ENCODE measurements at regions not wholly inside any gene's neighbourhood (a gene's known extent, or its start where the extent isn't known, plus 50 kb on each side); places are given as distances from the start of the nearest gene placed in this dataset.

DNA sequence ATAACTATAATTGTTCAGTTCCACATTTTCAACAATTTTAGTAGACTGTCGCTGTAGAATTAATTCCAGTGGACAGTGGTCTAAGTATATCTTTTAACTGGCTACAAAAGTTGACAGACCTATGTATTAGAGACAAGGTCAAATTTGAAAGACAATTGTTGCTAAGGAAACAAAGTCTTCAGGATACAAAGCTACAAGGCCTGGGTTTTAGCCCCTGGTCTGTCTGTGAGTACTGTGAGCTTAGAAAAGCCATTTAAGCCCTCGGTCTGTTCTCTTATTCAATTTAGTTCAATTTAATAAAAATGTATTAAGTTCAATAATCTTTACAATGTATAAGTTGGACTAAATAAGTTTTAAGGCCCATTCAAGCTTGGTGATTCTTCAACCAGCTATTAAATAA lies 352.5 kb downstream of the HDGFL1 start:
- 70 to 96% (median 87%) methylated on average over 2 of the region's 2 CpGs for WGBS, 5 donors
- TF ChIP-seq POLR2A (IDR thresholded peaks at IDR 0.05), result no peak
- TF ChIP-seq, protein P1, sequence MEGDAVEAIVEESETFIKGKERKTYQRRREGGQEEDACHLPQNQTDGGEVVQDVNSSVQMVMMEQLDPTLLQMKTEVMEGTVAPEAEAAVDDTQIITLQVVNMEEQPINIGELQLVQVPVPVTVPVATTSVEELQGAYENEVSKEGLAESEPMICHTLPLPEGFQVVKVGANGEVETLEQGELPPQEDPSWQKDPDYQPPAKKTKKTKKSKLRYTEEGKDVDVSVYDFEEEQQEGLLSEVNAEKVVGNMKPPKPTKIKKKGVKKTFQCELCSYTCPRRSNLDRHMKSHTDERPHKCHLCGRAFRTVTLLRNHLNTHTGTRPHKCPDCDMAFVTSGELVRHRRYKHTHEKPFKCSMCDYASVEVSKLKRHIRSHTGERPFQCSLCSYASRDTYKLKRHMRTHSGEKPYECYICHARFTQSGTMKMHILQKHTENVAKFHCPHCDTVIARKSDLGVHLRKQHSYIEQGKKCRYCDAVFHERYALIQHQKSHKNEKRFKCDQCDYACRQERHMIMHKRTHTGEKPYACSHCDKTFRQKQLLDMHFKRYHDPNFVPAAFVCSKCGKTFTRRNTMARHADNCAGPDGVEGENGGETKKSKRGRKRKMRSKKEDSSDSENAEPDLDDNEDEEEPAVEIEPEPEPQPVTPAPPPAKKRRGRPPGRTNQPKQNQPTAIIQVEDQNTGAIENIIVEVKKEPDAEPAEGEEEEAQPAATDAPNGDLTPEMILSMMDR (IDR thresholded peaks at IDR 0.05), result no peak
- TF ChIP-seq EP300 (IDR thresholded peaks at IDR 0.05), result no peak
- TF ChIP-seq POLR2AphosphoS5 (IDR thresholded peaks at IDR 0.05), result no peak
- intact Hi-C loops (cut with DNase I; ENCODE audit: low total_unique reads), result no loop called here
- no peak overlapping the region for H3K27ac ChIP-seq
- DNase-seq, result no peak
- H3K4me1 ChIP-seq, result peaks cover 0 to 20% (median 4%) of the 10 kb centered on the region in 4 donors
- H3K9me3 ChIP-seq, result no peaks in the 10 kb centered on the region
- no peaks in the 10 kb centered on the region for H3K36me3 ChIP-seq
- H3K4me3 ChIP-seq, result no peak overlapping the region
- H3K27me3 ChIP-seq, result no peaks in the 10 kb centered on the region

DNA sequence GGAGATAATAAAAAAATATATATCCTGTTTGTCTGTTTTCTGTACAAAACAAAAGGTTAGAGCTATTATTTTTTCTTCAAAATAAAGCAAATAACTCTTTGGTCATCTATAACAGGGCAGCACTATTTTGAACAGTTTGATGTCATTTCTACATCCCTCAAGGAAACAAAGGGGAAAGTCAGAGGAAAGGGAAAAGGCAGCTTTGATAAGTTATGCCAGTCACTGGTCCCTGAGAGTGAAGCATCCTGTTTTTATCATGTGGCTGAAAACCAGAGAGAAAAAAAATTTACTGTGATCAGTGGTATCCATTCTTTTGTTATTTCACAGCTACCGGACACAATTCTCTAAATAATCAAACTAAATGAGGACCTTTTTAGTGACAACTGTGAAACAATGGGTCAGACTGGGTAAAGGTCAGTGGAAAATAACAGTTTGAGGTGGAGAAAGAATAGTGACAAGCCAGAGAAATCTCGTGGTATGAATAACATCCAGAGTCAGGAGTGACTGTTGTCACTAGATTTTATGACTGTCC lies 356.0 kb downstream of the HDGFL1 start:
- H3K4me1 ChIP-seq, result peaks cover 0 to 16% (median 4%) of the 10 kb centered on the region in 4 donors
- H3K27me3 ChIP-seq, result no peaks in the 10 kb centered on the region
- intact Hi-C loops (cut with DNase I; ENCODE audit: low total_unique reads), result no loop called here
- DNase-seq, result no peak
- no peak overlapping the region for H3K4me3 ChIP-seq
- no peaks in the 10 kb centered on the region for H3K9me3 ChIP-seq
- H3K27ac ChIP-seq, result no peak overlapping the region
- no peaks in the 10 kb centered on the region for H3K36me3 ChIP-seq
- WGBS, 5 donors, result 50 to 73% (median 60%) methylated on average over 2 of the region's 2 CpGs
- no peak for TF ChIP-seq POLR2AphosphoS5 (IDR thresholded peaks at IDR 0.05)
- TF ChIP-seq EP300 (IDR thresholded peaks at IDR 0.05), result no peak
- TF ChIP-seq POLR2A (IDR thresholded peaks at IDR 0.05), result no peak
- TF ChIP-seq, protein P1 (IDR thresholded peaks at IDR 0.05), result no peak

DNA sequence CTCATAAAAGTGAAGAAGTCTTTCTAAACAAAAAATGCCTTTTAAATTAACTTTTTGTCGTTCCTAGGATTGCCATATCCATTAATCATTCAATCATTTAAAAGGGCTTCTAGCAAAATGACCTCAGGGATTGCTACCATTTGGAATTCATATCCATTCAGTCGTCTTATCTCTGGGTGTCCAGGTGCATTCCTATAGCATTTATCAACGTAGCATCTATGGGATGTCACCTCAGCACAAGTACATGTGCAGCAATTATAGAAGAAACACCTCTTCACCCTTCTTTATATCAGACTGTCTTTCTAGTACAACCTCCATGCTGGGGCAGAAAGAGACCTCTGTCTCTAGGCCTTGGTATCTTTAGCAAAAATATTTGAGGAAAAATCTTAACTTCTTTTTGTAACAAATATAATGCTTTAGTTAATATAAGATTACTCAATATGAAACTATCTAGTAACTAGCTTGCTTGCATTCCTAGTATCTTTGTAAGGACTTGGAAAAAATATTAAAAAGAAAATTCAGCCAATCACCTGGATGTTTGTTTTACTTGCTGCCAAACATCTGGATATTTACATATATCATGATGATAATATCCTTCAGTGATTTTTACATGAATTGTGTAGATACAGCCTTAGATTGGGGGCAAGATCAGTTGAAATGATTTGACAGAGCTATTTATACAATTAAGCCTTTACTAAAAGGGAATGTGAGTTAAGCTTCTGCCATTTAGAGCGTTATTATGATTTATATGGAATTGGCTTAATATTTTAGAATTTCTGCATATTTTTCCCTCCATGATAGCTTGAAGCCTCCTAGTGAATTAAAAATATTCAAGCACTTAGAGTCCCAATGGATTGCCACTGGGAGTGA lies 356.8 kb downstream of the HDGFL1 start:
- Histone ChIP-seq H3K36me3 (no peaks in the 10 kb centered on the region), H3K4me3 (no peak overlapping the region), H3K27me3 (no peaks in the 10 kb centered on the region), H3K9me3 (no peaks in the 10 kb centered on the region), H3K27ac (no peak overlapping the region), H3K4me1 (peaks cover 0 to 16% (median 4%) of the 10 kb centered on the region in 4 donors)
- no peak for DNase-seq
- WGBS, 5 donors, result 53 to 69% (median 67%) methylated on average over 4 of the region's 4 CpGs
- TF ChIP-seq EP300 (IDR thresholded peaks at IDR 0.05), result no peak
- no peak for TF ChIP-seq POLR2A (IDR thresholded peaks at IDR 0.05)
- TF ChIP-seq, protein P1 (IDR thresholded peaks at IDR 0.05), result no peak
- no peak for TF ChIP-seq POLR2AphosphoS5 (IDR thresholded peaks at IDR 0.05)
- intact Hi-C loops (cut with DNase I; ENCODE audit: low total_unique reads), result no loop called here

DNA sequence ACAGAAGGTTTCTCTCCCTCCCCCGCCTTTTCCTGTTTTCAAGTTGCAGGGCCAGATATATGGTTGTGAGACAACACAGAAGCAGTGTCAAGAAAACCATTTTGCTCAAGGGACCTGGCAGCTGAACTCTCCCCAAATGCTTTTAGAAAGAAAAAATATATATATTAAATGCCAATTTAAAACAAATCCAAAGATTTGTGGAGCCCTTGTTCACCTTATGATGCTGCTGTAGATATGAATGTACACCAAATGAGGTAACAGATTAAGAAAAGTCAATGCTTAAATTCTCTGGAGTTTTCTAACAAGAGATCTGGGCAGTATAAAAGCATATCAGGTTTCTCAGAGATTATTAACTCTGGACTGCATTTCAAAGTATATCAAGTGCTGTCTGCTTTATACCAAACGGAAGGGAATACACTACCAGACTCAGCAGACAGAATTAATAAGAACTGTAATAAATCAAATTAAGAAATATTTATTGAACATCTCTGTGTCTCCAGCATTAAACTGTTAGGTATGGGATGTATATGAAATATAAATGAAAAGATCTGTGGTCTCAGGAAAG lies 357.5 kb downstream of the HDGFL1 start:
- H3K4me1 ChIP-seq, result peaks cover 0 to 16% (median 4%) of the 10 kb centered on the region in 4 donors
- TF ChIP-seq POLR2AphosphoS5 (IDR thresholded peaks at IDR 0.05) (no peak), EP300 (IDR thresholded peaks at IDR 0.05) (no peak), POLR2A (IDR thresholded peaks at IDR 0.05) (no peak)
- TF ChIP-seq, protein P1 (IDR thresholded peaks at IDR 0.05), result no peak
- H3K4me3 ChIP-seq, result no peak overlapping the region
- DNase-seq, result peak in 1 of 2 donors; percentile 78
- 65 to 94% (median 85%) methylated on average over 2 of the region's 2 CpGs for WGBS, 5 donors
- H3K9me3 ChIP-seq, result no peaks in the 10 kb centered on the region
- intact Hi-C loops (cut with DNase I; ENCODE audit: low total_unique reads), result no loop called here
- no peaks in the 10 kb centered on the region for H3K36me3 ChIP-seq
- H3K27ac ChIP-seq, result no peak overlapping the region
- H3K27me3 ChIP-seq, result no peaks in the 10 kb centered on the region

All from stomach (tissue), 8 donors.